ENCODE measurements at regions not wholly inside any gene's neighbourhood (a gene's known extent, or its start where the extent isn't known, plus 50 kb on each side); places are given as distances from the start of the nearest gene placed in this dataset.

- no TSS peak for BruUV-seq (replicated peaks)
- no peaks in the 10 kb centered on the region for H3K79me2 ChIP-seq (ENCODE audit: insufficient read depth, low read length)
- no peaks in the 10 kb centered on the region for H3K36me3 ChIP-seq (ENCODE audit: control insufficient read depth in 1 of 2, insufficient read depth in 2 of 2, low read length in 2 of 2)
- ChIA-PET RAD21 (ENCODE audit: low non-redundant PET in 1 of 2, low total read pairs in 2 of 2, uncharacterized antibody in 2 of 2, unreplicated experiment in 2 of 2) (interaction anchor here in 1 of 2 experiments (1.1 kb wide), 1 partner anchor 32 kb away, joined by 3 read pairs; no protein-coding TSS in a partner anchor), CTCF (no interaction called here), POLR2A (interaction anchor here (1.6 to 2.2 kb wide), 2 partner anchors 11 kb away, joined by 3 to 7 read pairs; no protein-coding TSS in a partner anchor)
- DNase-seq (ENCODE audit: low read depth, low spot score): no peak
- H3K27me3 ChIP-seq (ENCODE audit: insufficient read depth, low read length): no peaks in the 10 kb centered on the region
- no peaks in the 10 kb centered on the region for H4K20me1 ChIP-seq (ENCODE audit: insufficient read depth)
- intact Hi-C loops (cut with micrococcal nuclease): loop anchor here (5.0 kb wide), 2 partner anchors 34 to 56 kb away; partner anchors contain the start of gene ARID1B
- peak overlapping the region; percentile 71 for H3K27ac ChIP-seq (ENCODE audit: low read depth, low read length)
- H3K4me3 ChIP-seq (replicated peaks in 1 of 2; ENCODE audit: low read depth in 1 of 2, low read length in 2 of 2): no peak overlapping the region
- peak overlapping the region; percentile 75 for H3K4me2 ChIP-seq (ENCODE audit: low read length)
- no peak for ATAC-seq
- no peaks in the 10 kb centered on the region for H3K9me2 ChIP-seq (ENCODE audit: insufficient read depth)
- peak overlapping the region; percentile 49 for H3K9ac ChIP-seq (ENCODE audit: low read length)
- H2AFZ ChIP-seq (ENCODE audit: low read depth, low read length, poor library complexity, severe bottlenecking): peak overlapping the region; percentile 81
- TF ChIP-seq SRF (IDR thresholded peaks at IDR 0.05; ENCODE audit: low read depth) (no peak), SIN3A (IDR thresholded peaks at IDR 0.05; ENCODE audit: low read depth) (no peak), CEBPB (IDR thresholded peaks at IDR 0.05; ENCODE audit: low read depth) (no peak), CTCF (IDR thresholded peaks at IDR 0.05 in 2 of 3, conservative IDR thresholded peaks at IDR 0.05 in 1 of 3; ENCODE audit: borderline replicate concordance in 1 of 3, insufficient read depth in 1 of 3, low read depth in 2 of 3, low read length in 2 of 3) (no peak), FOSL1 (IDR thresholded peaks at IDR 0.05; ENCODE audit: low read depth) (no peak), CBX3 (IDR thresholded peaks at IDR 0.05; ENCODE audit: low read depth) (no peak), TCF7L2 (IDR thresholded peaks at IDR 0.05; ENCODE audit: borderline replicate concordance, extremely low read depth, insufficient read depth, insufficient read length) (no peak), POLR2A (IDR thresholded peaks at IDR 0.05; ENCODE audit: borderline replicate concordance, extremely low read depth, insufficient read depth, insufficient read length) (no peak), MAX (IDR thresholded peaks at IDR 0.05) (no peak; the same call in 1 of the 2 replicates), EZH2 (IDR thresholded peaks at IDR 0.05) (no peak), RAD21 (IDR thresholded peaks at IDR 0.05; ENCODE audit: low read depth) (no peak), ZFX (IDR thresholded peaks at IDR 0.05) (no peak), EZH2phosphoT487 (IDR thresholded peaks at IDR 0.05; ENCODE audit: borderline replicate concordance) (no peak)
- peaks cover 32 to 34% of the 10 kb centered on the region in 2 experiments for H3K4me1 ChIP-seq (ENCODE audit: control insufficient read depth in 1 of 2, insufficient read depth in 2 of 2, low read length in 2 of 2)
- H3K9me3 ChIP-seq (ENCODE audit: control insufficient read depth in 1 of 2, insufficient read depth in 1 of 2, low read depth in 1 of 2, low read length in 2 of 2): no peaks in the 10 kb centered on the region
These were observed 56.2 kb upstream of the ARID1B start for GRCh38 chr6:156720691-156721685.
